NCI-H2107 treated with DMSO at 0.1 percent for 48 hours (cell line): ENCODE measurements at regions not wholly inside any gene's neighbourhood (a gene's known extent, or its start where the extent isn't known, plus 50 kb on each side); places are given as distances from the start of the nearest gene placed in this dataset.

ENCODE experiments used
- DNase-seq: peaks from one replicate; lab custom pipeline; 2025; ENCODE audit not compliant: unreplicated experiment; lab: John Stamatoyannopoulos, UW

DNA sequence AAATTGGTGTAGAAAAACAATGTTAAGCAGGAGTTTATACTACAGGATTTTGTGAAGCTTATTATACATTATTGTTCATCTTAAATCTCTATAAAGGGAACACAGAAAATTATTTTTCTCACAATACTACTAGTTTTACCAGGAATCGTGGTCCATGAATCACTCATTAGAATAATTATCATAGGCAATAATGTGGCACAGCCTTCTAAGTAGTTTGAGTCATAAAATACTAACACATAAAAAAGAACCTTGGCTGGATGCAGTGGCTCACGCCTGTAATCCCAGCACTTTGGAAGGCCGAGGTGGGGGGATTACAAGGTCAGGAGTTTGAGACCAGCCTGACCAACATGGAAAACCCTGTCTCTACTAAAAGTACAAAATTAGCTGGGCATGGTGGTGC is 393.1 kb upstream of the ZNF717 start:
- no peak for DNase-seq

DNA sequence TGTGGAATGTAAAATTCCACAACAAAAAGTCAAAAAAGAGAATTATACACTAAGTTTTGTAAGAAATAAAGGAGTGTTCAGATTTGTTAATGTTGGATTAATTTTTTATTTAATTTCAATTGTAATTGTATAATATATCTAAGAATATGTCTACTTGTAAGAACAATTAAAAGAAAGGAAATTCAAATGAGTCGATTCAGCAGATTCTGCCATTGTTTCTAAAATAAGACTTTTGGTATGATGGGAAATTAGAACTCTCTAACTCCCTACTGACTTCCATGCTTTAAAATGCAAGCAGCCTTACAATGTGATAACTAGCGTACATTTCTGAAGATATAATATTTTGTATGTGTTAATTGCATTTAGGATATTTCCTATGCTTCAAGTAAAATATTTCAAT is 395.9 kb upstream of the ZNF717 start:
- no peak for DNase-seq

DNA sequence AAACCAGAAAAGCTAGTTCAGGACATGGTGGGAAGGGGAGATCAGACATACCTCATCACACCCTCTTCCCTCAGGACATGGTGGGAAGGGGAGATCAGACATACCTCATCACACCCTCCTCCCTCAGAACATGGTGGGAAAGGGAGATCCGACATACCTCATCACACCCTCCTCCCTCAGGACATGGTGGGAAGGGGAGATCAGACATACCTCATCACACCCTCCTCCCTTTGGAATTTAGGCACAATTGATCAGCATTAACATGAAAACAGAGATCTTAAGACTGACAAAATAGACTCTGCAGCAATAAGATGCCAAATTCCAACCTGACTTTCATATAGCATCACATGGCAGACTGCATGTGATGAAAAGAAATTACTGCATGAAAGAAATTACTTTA is 412.7 kb upstream of the ZNF717 start:
- no peak for DNase-seq

DNA sequence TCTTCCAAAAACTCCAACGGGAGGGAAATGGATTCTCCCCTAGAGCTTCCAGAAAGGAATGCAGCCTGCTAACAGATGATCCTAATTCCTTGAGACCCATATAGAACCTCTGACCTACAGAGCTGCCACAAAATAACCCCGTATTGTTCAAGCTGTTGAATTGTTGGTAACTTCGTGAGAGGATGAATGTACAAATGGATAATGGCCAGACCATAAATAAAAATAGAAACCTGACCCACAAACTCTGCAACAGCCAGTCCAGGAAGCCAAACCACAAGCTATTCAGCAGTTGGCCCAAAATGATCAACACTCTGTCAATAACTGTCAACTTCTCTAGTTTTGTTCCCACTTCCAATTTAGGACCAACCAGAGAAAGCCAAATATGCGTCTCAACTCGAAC is 414.0 kb upstream of the ZNF717 start:
- no peak for DNase-seq

DNA sequence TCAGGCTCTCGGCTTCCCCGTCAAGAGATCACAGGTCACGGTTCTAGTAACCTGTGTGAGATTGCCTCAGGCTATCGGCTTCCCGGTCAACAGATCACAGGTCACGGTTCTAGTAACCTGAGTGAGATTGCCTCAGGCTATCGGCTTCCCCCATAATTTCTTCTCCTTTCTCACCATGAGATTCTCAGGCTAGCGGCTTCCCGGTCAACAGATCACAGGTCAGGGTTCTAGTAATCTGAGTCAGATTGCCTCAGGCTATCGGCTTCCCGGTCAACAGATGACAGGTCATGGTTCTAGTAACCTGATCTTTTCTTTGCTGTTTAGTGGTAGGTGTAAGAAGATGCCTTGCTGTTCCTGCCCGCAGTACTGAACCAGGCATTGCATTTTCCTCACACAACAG is 418.2 kb upstream of the ZNF717 start:
- DNase-seq, result no peak

DNA sequence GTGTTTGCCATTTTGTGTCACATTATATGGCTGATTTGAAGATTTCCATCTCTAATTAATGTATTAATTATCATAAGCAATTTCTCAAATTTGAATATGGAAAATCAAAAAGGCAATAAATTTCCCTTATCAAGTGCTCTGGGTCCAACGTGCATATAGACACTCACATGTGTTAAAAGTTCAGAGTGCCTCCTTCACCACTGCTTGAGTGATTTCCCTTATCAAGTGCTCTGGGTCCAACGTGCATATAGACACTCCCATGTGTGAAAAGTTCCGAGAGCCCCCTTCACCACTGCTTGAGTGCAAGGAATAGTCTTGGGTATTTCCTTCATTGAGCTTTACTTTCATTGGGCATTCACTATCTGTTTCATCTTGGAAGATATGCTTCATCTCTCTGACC is 421.0 kb upstream of the ZNF717 start:
- no peak for DNase-seq

DNA sequence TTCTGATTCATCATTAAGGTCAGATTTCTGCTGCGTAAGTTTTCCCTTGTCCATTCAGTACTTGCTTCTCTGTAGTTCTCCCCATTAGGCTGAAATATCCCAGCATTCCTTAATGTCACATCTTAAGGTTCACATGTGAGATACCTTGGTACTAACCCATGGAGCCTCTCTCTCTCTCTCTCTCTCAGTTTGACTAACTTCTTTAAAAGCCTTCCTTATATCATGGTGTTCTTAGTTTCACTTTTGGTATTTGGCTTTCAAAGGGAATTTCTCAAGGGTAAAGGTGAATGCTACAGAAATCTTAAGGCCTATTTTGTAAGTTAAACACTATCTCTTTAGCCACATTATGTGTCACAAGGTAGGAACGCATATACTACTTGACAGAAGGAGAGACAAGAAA is 427.3 kb upstream of the ZNF717 start:
- no peak for DNase-seq

DNA sequence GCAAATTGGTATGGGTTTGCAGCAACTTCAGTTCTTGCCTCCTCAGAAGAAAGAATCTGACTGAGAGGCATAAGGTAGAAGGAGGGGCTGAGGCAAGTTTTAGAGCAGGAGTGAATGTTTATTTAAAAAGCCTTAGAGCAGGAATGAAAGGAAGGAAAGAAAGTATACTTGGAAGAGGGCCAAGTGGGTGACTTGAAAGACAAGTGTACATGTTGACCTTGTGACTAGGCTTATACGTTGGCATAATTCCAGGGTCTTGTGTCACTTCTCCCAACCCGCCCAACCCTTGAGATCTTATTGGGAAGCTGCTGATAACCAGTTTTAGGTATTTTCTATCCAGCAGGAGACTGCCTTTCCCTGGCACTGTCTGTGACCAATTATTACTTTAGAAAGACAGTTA is 436.9 kb upstream of the ZNF717 start:
- DNase-seq, result no peak

DNA sequence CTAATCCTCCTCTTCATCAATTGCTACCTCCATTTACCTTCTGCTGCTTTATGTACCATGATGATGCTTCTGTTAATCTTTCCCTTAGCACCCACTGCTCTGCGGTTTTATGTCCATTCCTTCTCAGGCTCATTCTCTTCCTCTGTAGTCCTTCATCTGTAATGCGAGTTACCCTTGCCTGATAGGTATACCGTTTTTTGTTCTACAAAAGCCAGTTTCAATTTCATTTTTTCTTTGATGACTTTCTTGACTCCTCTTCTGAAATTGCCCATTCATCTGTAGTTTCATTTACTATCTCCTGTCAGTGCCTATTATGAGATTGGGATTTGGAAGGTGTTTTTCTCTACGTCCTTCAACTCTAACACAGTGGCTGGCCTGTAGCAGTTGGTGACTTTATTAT is 445.9 kb upstream of the ZNF717 start:
- DNase-seq, result no peak

DNA sequence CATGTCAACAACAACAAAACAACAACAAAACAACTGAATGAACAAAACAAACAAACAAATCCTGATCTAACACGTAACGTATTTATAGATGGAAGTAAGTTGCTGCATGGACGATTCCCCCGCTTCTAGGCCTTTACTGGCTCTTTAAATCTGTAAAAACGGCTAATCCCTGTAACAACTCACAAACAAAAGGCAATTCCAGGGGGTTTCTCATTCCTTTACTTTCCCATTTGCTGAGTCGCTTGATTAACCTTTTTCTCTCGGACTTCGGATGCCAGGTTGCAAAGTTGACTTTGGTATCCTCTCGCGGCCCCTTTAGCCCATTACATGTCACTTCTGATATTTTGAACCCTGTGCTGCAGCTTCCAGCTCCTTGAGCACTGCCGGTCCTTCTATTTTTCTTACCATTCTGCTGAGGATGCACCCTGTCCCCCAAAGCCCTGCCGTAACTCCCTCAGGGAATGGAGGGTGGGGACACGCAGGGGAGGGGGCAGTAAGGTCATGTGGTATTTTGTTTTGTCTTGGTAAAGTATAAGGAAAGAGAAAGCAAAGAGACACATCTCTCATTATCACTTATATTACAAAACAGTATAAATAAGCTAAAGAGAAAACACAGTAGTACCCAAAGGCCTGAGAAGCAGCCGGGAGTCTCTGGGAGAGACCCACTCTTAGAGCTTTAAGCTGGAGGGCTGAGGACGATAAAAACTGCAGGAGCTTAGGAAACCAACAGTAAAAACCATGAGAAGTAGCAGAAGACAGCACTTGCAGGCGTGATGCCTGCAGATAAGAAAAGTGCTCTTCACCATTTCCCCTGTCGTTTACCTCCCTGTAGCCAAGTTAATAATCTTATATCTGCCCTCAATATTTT is 457.8 kb upstream of the ZNF717 start:
- DNase-seq, result no peak

DNA sequence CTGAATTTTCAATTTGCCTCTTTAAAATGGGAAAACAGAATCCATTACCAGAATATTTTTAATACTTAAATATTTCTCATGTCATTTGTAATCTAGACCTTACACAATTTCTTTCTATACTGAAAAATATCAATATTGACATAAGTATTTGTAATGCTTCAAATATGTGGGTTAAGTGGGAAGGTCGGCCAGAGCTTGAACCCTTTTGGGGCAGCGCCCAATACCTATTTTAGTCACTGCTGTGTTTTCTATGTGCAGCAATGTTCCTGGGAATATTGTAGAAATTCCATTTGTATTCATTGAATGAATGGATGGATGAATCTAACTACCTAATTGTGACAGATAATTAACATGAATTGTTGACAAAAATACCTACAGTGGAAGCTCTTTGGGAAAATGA is 459.7 kb upstream of the ZNF717 start:
- no peak for DNase-seq

DNA sequence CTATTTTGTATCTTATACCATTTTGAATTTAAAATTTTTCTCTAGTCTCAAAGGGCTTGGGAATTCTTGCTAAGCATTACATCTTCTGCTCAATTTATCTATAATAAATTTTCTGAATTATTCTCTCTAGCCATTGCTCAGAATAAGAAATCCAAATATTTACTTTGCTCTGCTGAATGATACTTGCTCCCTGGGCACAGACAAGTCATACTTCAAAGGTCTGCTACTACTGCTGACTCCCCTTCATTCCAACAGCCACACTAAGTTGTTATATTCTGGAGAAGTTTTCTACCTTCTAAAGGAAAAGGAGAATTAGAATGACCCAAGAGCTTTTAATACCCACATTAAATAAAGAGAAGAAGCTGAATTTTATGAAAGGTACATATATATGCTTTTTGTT is 460.3 kb upstream of the ZNF717 start:
- no peak for DNase-seq

DNA sequence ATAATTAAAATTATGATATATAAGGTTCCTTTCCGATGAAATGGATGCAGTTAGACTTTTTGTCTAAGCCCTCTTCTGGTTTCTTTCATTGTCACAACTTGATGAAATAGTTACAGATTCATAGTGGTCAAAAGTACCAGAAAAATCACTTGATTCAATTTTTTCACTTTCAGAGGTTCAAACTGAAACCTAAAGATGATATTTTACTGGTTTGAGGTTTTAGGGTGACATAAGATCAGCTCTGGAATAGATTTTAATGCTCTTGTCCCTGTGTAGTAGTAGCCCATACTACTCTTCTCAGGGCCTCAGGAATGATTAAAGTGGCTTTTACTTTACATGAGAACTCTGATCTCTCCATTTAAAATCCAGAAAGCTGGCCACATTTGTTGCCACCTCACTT is 479.1 kb upstream of the ZNF717 start:
- DNase-seq, result no peak

DNA sequence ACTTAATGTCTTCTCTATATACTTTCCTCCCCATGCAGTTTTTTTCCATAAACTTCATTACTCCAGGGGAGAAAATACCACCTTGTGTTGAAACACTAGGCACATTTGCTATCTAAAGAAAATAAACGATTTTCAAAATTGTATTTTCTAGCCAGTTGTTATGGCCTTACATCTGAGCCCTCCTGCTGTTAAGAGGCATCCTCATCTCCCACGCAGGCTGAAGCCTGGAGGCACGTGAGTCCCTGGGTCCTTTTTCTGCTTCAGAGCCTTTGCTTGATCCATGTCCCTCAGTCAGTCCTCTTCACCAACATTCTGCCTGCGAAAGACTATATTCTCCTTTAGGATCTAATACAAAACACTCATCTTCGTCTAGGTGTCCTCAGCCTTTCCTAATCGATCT is 479.6 kb upstream of the ZNF717 start:
- DNase-seq, result no peak

DNA sequence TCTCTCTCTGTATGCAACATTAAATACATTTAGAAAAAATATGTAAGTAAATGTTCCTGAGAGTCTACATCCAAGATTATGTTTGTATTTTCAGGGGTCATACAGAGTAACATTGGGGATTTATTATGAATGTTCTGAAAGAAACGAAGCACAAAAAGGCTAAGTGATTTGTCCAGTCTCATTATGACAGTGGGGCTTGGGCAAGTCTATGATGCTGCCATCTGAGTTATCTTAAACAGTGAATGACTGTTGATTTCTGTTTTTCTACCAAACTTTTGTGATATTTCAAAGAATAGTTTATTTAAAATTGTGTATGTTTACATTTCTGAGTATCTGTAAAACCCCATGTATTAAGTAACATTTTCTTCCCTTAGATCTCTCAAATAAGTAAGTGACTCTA is 481.2 kb upstream of the ZNF717 start:
- no peak for DNase-seq

DNA sequence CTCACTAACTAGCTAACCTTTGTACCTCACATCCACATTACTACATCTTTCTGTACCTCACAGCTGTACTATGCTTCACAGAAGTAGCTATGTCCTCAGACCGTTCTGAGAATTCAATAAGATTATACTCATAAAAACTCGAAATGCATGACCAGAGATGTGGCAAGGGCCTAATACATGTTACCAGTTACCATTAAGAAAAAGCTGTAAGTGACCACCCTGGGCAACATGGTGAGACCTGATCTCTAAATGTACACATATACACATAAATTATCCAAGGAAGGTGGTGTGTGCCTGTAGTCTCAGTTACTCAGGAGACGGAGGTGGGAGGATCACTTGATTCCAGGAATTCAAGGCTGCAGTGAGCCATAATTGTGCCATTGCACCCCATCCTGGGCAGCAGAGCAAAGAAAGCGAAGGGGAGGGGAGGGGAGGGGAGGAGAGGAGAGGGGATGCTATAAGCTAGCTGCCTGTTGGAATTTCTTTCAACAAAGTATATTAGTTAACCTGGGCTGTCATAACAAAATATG is 482.6 kb upstream of the ZNF717 start:
- no peak for DNase-seq

DNA sequence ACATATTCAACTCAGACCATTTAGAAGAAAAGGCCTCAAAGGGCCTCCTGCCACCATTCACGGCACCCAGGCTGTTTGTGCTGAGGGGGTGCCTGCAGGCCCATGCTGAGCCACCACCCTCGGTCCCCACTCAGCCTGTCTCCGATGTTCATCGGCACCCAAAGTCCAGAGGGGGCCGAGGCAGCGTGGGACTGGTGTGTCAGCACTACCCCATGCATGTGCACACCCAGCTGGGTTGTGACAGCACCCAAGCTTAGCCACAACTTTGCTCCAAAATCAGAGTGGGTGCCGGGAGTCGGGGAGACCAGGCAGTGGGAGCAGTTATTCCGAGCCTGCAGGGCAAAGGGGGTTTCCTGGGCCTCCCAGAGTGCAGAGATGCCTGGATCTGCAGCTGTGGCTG is 508.5 kb upstream of the ZNF717 start:
- no peak for DNase-seq

DNA sequence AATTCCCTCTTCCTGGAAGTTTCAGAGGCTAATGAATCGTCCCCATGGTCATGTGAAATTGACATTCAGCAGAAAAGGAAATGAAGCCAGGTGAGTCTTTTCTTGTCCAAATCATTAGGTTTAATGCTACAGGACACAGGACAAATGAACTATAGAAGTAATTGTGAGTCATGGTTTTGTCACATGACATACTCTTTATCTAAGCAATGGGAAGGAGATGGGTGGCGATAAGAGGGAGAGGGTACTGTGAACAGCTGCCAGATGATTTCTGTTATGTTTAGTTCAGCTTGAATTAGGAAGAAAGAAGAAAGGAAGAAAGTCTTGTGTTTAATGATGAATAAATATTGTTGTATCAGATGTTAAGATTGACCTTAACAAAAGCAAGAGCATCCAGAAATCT is 515.4 kb upstream of the ZNF717 start:
- no peak for DNase-seq

DNA sequence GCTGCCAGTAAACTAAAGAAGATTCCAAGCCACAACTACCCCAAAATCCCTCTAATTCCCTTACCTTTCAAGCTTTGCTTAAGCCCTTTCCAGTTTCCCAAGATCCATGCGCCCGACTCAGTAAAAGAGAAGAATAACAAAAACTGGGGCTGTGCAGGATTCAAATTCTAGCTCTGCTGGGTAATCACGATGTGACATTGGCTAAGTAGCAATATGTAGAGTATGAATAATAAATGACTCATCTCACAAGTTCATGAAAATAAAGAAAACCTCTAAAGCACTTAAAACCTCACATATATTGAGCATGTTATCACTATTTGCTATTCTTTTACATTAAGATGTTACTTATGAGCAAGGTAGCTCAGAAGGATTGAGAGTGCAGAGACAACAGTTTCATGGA is 522.2 kb upstream of the ZNF717 start:
- DNase-seq, result no peak

DNA sequence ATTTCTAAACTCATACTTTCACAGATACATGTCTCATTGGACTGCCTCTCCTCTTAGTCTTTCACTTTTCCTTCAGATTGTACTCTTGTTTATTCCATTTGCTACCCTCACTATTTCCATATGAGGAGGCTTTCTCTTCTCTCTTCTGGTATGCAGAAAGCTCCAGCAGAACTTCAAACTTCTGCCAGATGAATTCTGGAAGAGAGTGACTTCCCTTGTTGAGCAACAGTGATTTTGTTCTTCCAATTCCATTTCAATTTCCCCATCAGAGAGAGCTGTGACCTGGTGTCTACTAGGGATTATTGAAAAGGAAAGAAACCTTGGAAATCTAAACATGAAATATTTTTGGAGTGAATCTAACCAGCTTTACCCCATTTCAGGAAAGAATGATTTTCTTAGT is 523.2 kb upstream of the ZNF717 start:
- DNase-seq, result no peak

DNA sequence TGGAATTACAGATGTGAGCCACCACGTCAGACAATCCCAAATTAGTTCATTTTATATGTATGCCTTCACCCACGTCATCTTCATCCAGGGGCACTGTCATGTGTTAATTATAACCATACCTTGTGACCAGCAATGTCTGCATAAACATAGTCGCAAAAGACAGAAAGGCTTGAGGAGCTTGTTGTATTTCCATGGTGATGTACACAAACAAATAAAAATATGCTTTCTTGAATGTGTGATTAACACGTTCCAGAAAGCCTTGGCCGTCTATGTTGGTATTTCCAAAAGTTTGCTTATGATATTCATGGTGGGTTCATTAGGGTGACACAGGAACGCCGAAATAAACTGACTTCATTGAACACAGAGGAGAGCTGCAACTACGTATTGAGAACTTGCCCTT is 524.7 kb upstream of the ZNF717 start:
- DNase-seq, result no peak

DNA sequence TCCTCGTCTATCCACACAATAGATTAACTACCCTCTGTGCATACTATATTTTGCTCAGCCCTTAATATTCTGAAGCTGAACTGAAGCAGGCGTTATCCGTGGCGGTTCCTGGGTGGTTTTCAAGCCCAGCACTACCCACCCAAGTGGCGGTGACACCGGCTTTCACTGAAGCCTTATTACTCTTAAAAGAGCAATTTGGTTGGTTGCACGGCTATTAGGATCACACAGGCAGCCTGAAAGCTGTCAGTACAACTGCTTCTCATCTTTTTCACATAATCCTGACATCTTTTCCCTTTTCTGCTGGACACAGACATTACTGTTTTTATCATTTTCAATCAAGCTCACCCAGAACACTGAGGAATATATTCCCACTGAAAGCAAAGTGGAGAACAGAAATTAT is 525.3 kb upstream of the ZNF717 start:
- no peak for DNase-seq

DNA sequence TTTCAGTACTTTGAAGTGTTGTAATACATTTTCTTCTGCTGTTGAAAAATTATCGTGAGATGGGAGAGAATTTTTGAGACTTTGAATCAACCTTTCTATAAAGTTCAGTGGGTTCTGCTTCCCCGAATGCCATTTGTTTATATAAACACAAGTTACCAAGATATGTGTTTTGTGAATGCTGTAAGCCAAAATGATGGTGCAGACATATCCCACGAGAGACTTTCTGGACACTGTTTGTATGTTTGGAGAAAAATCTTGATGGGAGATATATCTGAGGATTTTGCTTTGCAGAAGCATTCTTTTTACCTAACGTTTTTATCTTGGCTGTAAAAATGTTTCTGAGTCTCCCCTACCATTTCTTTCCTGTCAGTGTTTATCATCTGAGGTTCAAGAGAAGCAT is 526.6 kb upstream of the ZNF717 start:
- DNase-seq, result no peak
